Fibroblast of skin of left quadriceps (primary cell): ENCODE measurements at regions not wholly inside any gene's neighbourhood (a gene's known extent, or its start where the extent isn't known, plus 50 kb on each side); places are given as distances from the start of the nearest gene placed in this dataset.

Experiments
- DNase-seq, 2 experiments: peaks; one replicate each; pipeline ENCODE4 v3.0.0-alpha.2; 2013; ENCODE audit warnings: low read depth in 2 of 2

- DNase-seq: no peak
Observed at GRCh38 chr15:58324533-58324932, 107.3 kb upstream of the LIPC start.

GRCh38 chr15:58327958-58328357, 103.8 kb upstream of the LIPC start:
- DNase-seq: no peak

- DNase-seq: no peak
Observed at GRCh38 chr15:58329211-58329610, 102.6 kb upstream of the LIPC start.

GRCh38 chr15:58329781-58330671, 101.8 kb upstream of the LIPC start:
- DNase-seq: no peak

- no peak for DNase-seq
Observed at GRCh38 chr15:58330741-58331559, 100.8 kb upstream of the LIPC start.

GRCh38 chr15:58331560-58331912, 100.3 kb upstream of the LIPC start:
- no peak for DNase-seq

GRCh38 chr15:58331913-58332675, 99.7 kb upstream of the LIPC start:
- peak; percentile 100 for DNase-seq

GRCh38 chr15:58332676-58333400, 99.0 kb upstream of the LIPC start:
- DNase-seq: peak; percentile 57 to 59

- DNase-seq: no peak
Observed at GRCh38 chr15:58334803-58335202, 97.0 kb upstream of the LIPC start.

- no peak for DNase-seq
Observed at GRCh38 chr15:58336161-58336560, 95.6 kb upstream of the LIPC start.

- DNase-seq: peak; percentile 42 to 62
Observed at GRCh38 chr15:58340176-58340575, 91.6 kb upstream of the LIPC start.

- DNase-seq: no peak
Observed at GRCh38 chr15:58342508-58342907, 89.3 kb upstream of the LIPC start.

- no peak for DNase-seq
Observed at GRCh38 chr15:58344213-58345070, 87.3 kb upstream of the LIPC start.

GRCh38 chr15:58346361-58346760, 85.4 kb upstream of the LIPC start:
- no peak for DNase-seq

- no peak for DNase-seq
Observed at GRCh38 chr15:58348095-58348812, 83.5 kb upstream of the LIPC start.

GRCh38 chr15:58352026-58352929, 79.5 kb upstream of the LIPC start:
- DNase-seq: no peak

GRCh38 chr15:58355382-58355971, 76.3 kb upstream of the LIPC start:
- no peak for DNase-seq

GRCh38 chr15:58355973-58356372, 75.8 kb upstream of the LIPC start:
- DNase-seq: no peak
